HepG2 (cell line): ENCODE measurements at regions not wholly inside any gene's neighbourhood (a gene's known extent, or its start where the extent isn't known, plus 50 kb on each side); places are given as distances from the start of the nearest gene placed in this dataset.

Source experiments
- IKZF1 ChIP-seq: fragments of 450-650 bp; IDR thresholded peaks from 2 replicates; pipeline ENCODE4 v1.7.1; 2016
- KDM4B ChIP-seq: sonication (generic); formaldehyde crosslinking; IDR thresholded peaks from 2 replicates; pipeline ENCODE4 v1.4.0; 2020; ENCODE audit warnings: missing genetic modification reagents
- KDM5B ChIP-seq: sonication (generic); formaldehyde crosslinking; IDR thresholded peaks from 2 replicates; pipeline ENCODE4 v1.4.0; 2020; ENCODE audit warnings: missing genetic modification reagents, mild to moderate bottlenecking, borderline replicate concordance
- ONECUT2 ChIP-seq: sonication (generic); formaldehyde crosslinking; IDR thresholded peaks from 2 replicates; pipeline ENCODE4 v1.4.0; 2020; ENCODE audit warnings: missing genetic modification reagents
- POLR2A ChIP-seq, 2 experiments: IDR thresholded peaks; 2 replicates each; pipeline ENCODE4 v1.6.1; 2011; ENCODE audit warnings: low read depth in 2 of 2, low read length in 2 of 2, mild to moderate bottlenecking in 1 of 2, moderate library complexity in 1 of 2; ENCODE audit not compliant: insufficient read depth in 1 of 2
- REL ChIP-seq: sonication (generic); formaldehyde crosslinking; conservative IDR thresholded peaks from 2 replicates; pipeline ENCODE4 v1.8.0; 2022; ENCODE audit warnings: mild to moderate bottlenecking, missing genetic modification reagents, moderate library complexity
- RXRA ChIP-seq: sonication (generic); formaldehyde crosslinking; IDR thresholded peaks from 2 replicates; pipeline ENCODE4 v1.5.1; 2020; ENCODE audit warnings: missing genetic modification reagents
- SAP130 ChIP-seq: IDR thresholded peaks from 2 replicates; pipeline ENCODE4 v1.6.1; 2016; ENCODE audit warnings: low read depth
- SMYD3 ChIP-seq: sonication (generic); formaldehyde crosslinking; IDR thresholded peaks from 2 replicates; pipeline ENCODE4 v1.8.1; 2023; ENCODE audit warnings: mild to moderate bottlenecking, missing genetic modification reagents
- SOX5 ChIP-seq: IDR thresholded peaks from 2 replicates; pipeline ENCODE4 v1.6.1; 2016; ENCODE audit warnings: borderline replicate concordance
- TARDBP ChIP-seq: sonication (generic); formaldehyde crosslinking; IDR thresholded peaks from 2 replicates; pipeline ENCODE4 v1.8.0; 2022; ENCODE audit warnings: mild to moderate bottlenecking, missing genetic modification reagents
- TBL1XR1 ChIP-seq: fragments of 150-350 bp; IDR thresholded peaks from 2 replicates; pipeline ENCODE4 v1.6.1; 2014; ENCODE audit warnings: borderline replicate concordance, low read length; ENCODE audit not compliant: partially characterized antibody
- TBX2 ChIP-seq: sonication (generic); formaldehyde crosslinking; IDR thresholded peaks from 2 replicates; pipeline ENCODE4 v1.5.0; 2020; ENCODE audit warnings: missing genetic modification reagents, mild to moderate bottlenecking, borderline replicate concordance
- TRIM24 ChIP-seq: sonication (generic); formaldehyde crosslinking; IDR thresholded peaks from 2 replicates; pipeline ENCODE4 v1.8.0; 2022; ENCODE audit warnings: mild to moderate bottlenecking, missing genetic modification reagents
- TSC22D2 ChIP-seq: sonication (generic); formaldehyde crosslinking; IDR thresholded peaks from 2 replicates; pipeline ENCODE4 v1.5.1; 2020; ENCODE audit warnings: missing genetic modification reagents, mild to moderate bottlenecking, borderline replicate concordance
- ZBTB4 ChIP-seq: sonication (generic); formaldehyde crosslinking; IDR thresholded peaks from 2 replicates; pipeline ENCODE4 v1.4.0; 2020; ENCODE audit warnings: missing genetic modification reagents, mild to moderate bottlenecking, borderline replicate concordance
- ZEB1 ChIP-seq: IDR thresholded peaks from 2 replicates; pipeline ENCODE4 v1.6.1; 2012; ENCODE audit warnings: mild to moderate bottlenecking, low read depth, inconsistent platforms; ENCODE audit not compliant: insufficient replicate concordance
- ZNF17 ChIP-seq: sonication (generic); formaldehyde crosslinking; IDR thresholded peaks from 2 replicates; pipeline ENCODE4 v1.5.0; 2020; ENCODE audit warnings: mild to moderate bottlenecking, missing genetic modification reagents
- ZNF207 ChIP-seq: fragments of 450-650 bp; IDR thresholded peaks from 2 replicates; pipeline ENCODE4 v1.6.1; 2016; ENCODE audit warnings: antibody characterized with exemption, borderline replicate concordance
- ZNF577 ChIP-seq: sonication (generic); formaldehyde crosslinking; IDR thresholded peaks from 2 replicates; pipeline ENCODE4 v1.4.0; 2020; ENCODE audit warnings: mild to moderate bottlenecking, low read depth, missing genetic modification reagents, borderline replicate concordance
- ZNF75D ChIP-seq: sonication (generic); formaldehyde crosslinking; IDR thresholded peaks from 2 replicates; pipeline ENCODE4 v1.8.1; 2023; ENCODE audit warnings: missing genetic modification reagents, mild to moderate bottlenecking, borderline replicate concordance
- ZNF891 ChIP-seq: sonication (generic); formaldehyde crosslinking; IDR thresholded peaks from 2 replicates; pipeline ENCODE4 v1.5.0; 2020; ENCODE audit warnings: mild to moderate bottlenecking, missing genetic modification reagents
- TF ChIP-seq, protein P1 (sequence below): sonication (generic); formaldehyde crosslinking; IDR thresholded peaks from 2 replicates; pipeline ENCODE4 v1.9.0; 2021; ENCODE audit warnings: missing genetic modification reagents, mild to moderate bottlenecking, borderline replicate concordance
- TF ChIP-seq, protein P2 (sequence below): sonication (generic); formaldehyde crosslinking; IDR thresholded peaks from 2 replicates; pipeline ENCODE4 v1.8.1; 2023; ENCODE audit warnings: mild to moderate bottlenecking, inconsistent platforms, moderate library complexity, missing genetic modification reagents, borderline replicate concordance

GRCh38 chr7:12941512-12941911 is 254.1 kb downstream of the ARL4A start (continued):
- TF ChIP-seq, protein P1, sequence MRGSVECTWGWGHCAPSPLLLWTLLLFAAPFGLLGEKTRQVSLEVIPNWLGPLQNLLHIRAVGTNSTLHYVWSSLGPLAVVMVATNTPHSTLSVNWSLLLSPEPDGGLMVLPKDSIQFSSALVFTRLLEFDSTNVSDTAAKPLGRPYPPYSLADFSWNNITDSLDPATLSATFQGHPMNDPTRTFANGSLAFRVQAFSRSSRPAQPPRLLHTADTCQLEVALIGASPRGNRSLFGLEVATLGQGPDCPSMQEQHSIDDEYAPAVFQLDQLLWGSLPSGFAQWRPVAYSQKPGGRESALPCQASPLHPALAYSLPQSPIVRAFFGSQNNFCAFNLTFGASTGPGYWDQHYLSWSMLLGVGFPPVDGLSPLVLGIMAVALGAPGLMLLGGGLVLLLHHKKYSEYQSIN (CRISPR knock-in tag), result no peak
- TF ChIP-seq TRIM24, result no peak
- TF ChIP-seq REL (CRISPR knock-in tag), result no peak
- TF ChIP-seq SAP130 (CRISPR knock-in tag), result peak; percentile 82
- no peak for TF ChIP-seq ZNF207
- peak; percentile 69; the same call in 1 of the 2 replicates for TF ChIP-seq SMYD3 (CRISPR knock-in tag)
- TF ChIP-seq KDM5B (CRISPR knock-in tag), result no peak
- TF ChIP-seq ZNF891, result no peak
- TF ChIP-seq ONECUT2 (CRISPR knock-in tag), result 0 out of 2 replicates have a peak, but pooled peaks have one; percentile 40
- TF ChIP-seq KDM4B (CRISPR knock-in tag), result 0 out of 2 replicates have a peak, but pooled peaks have one; percentile 61
- no peak for TF ChIP-seq ZNF17 (CRISPR knock-in tag)
- no peak for TF ChIP-seq IKZF1
- TF ChIP-seq POLR2A (IDR thresholded peaks at IDR 0.05; ENCODE audit: insufficient read depth in 1 of 2, low read depth in 2 of 2, low read length in 2 of 2), result no peak
- no peak for TF ChIP-seq TSC22D2 (CRISPR knock-in tag)
- TF ChIP-seq ZEB1, result no peak
- no peak for TF ChIP-seq TBL1XR1
- peak; percentile 94 for TF ChIP-seq TBX2 (CRISPR knock-in tag)
- TF ChIP-seq ZNF577 (CRISPR knock-in tag), result no peak
- TF ChIP-seq TARDBP, result peak; percentile 75
- TF ChIP-seq SOX5, result peak; percentile 92
- TF ChIP-seq RXRA (CRISPR knock-in tag), result no peak; the same call in 1 of the 2 replicates
- TF ChIP-seq ZBTB4 (CRISPR knock-in tag), result no peak
- no peak for TF ChIP-seq ZNF75D (CRISPR knock-in tag)
- TF ChIP-seq, protein P2, sequence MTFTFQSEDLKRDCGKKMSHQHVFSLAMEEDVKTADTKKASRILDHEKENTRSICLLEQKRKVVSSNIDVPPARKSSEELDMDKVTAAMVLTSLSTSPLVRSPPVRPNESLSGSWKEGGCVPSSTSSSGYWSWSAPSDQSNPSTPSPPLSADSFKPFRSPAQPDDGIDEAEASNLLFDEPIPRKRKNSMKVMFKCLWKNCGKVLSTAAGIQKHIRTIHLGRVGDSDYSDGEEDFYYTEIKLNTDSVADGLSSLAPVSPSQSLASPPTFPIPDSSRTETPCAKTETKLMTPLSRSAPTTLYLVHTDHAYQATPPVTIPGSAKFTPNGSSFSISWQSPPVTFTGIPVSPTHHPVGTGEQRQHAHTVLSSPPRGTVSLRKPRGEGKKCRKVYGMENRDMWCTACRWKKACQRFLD (CRISPR knock-in tag), result no peak
